ENCODE measurements at regions not wholly inside any gene's neighbourhood (a gene's known extent, or its start where the extent isn't known, plus 50 kb on each side); places are given as distances from the start of the nearest gene placed in this dataset.
"Not testable (repeated sequence)": the region's sequence is repeated elsewhere in the genome, so short reads cannot be mapped to it uniquely, and the experiment has no call there.

GRCh38 chr1:121523112-121523511 is 338.3 kb downstream of the SRGAP2C start:
- not testable (repeated sequence) for H3K9ac ChIP-seq (ENCODE audit: low read depth in 1 of 2, low read length in 2 of 2); H3K36me3 ChIP-seq (ENCODE audit: control insufficient read depth in 4 of 4, insufficient read depth in 3 of 4, low read depth in 1 of 4, low read length in 3 of 4); DNase-seq (ENCODE audit: low spot score); H3K9me3 ChIP-seq (ENCODE audit: control insufficient read depth in 4 of 4, low read length in 3 of 4); H3K27me3 ChIP-seq (ENCODE audit: control insufficient read depth in 4 of 4, insufficient read depth in 4 of 4, low read length in 3 of 4); H3K4me3 ChIP-seq (ENCODE audit: low read depth in 1 of 3, low read length in 3 of 3); H3K27ac ChIP-seq (ENCODE audit: low read depth in 1 of 2, low read length in 2 of 2)
- H3K4me1 ChIP-seq (ENCODE audit: control insufficient read depth in 4 of 4, insufficient read depth in 4 of 4, low read length in 3 of 4) = peaks cover 8 to 56% (median 35%) of the 10 kb centered on the region in 4 donors
- WGBS = 70% methylated on average over 4 of the region's 4 CpGs
- peak in 1 of 2 donors; percentile 4 for TF ChIP-seq HNF4A (conservative IDR thresholded peaks at IDR 0.05)

- H3K9ac ChIP-seq (ENCODE audit: low read depth in 1 of 2, low read length in 2 of 2) = peak overlapping the region in 1 of 2 donors; percentile 34
- WGBS = 59% methylated on average over 4 of the region's 4 CpGs
- no peak for DNase-seq (ENCODE audit: low spot score)
- no peaks in the 10 kb centered on the region for H3K9me3 ChIP-seq (ENCODE audit: control insufficient read depth in 4 of 4, low read length in 3 of 4)
- H3K4me1 ChIP-seq (ENCODE audit: control insufficient read depth in 4 of 4, insufficient read depth in 4 of 4, low read length in 3 of 4) = peaks cover 5 to 43% (median 26%) of the 10 kb centered on the region in 4 donors
- H3K27me3 ChIP-seq (ENCODE audit: control insufficient read depth in 4 of 4, insufficient read depth in 4 of 4, low read length in 3 of 4) = no peaks in the 10 kb centered on the region
- H3K4me3 ChIP-seq (ENCODE audit: low read depth in 1 of 3, low read length in 3 of 3) = no peak overlapping the region
- H3K27ac ChIP-seq (ENCODE audit: low read depth in 1 of 2, low read length in 2 of 2) = peak overlapping the region in 1 of 2 donors; percentile 46
- TF ChIP-seq FOXA1 (IDR thresholded peaks at IDR 0.05) = no peak
- peak in 1 of 2 donors; percentile 20 for TF ChIP-seq HNF4A (conservative IDR thresholded peaks at IDR 0.05)
- no peak for TF ChIP-seq ZBTB33 (IDR thresholded peaks at IDR 0.05)
- TF ChIP-seq RXRA (IDR thresholded peaks at IDR 0.05) = peak in 1 of 2 donors; percentile 12
- no peak for TF ChIP-seq TAF1 (conservative IDR thresholded peaks at IDR 0.05)
- H3K36me3 ChIP-seq (ENCODE audit: control insufficient read depth in 4 of 4, insufficient read depth in 3 of 4, low read depth in 1 of 4, low read length in 3 of 4) = no peaks in the 10 kb centered on the region
Observed at GRCh38 chr1:121525355-121525754, 340.6 kb downstream of the SRGAP2C start.

- peaks cover 2 to 13% (median 7%) of the 10 kb centered on the region in 4 donors for H3K4me1 ChIP-seq (ENCODE audit: control insufficient read depth in 4 of 4, insufficient read depth in 4 of 4, low read length in 3 of 4)
- not testable (repeated sequence) for H3K27me3 ChIP-seq (ENCODE audit: control insufficient read depth in 4 of 4, insufficient read depth in 4 of 4, low read length in 3 of 4); H3K27ac ChIP-seq (ENCODE audit: low read depth in 1 of 2, low read length in 2 of 2); H3K4me3 ChIP-seq (ENCODE audit: low read depth in 1 of 3, low read length in 3 of 3); H3K36me3 ChIP-seq (ENCODE audit: control insufficient read depth in 4 of 4, insufficient read depth in 3 of 4, low read depth in 1 of 4, low read length in 3 of 4); H3K9ac ChIP-seq (ENCODE audit: low read depth in 1 of 2, low read length in 2 of 2); DNase-seq (ENCODE audit: low spot score); H3K9me3 ChIP-seq (ENCODE audit: control insufficient read depth in 4 of 4, low read length in 3 of 4)
Observed at GRCh38 chr1:121528958-121529357, 344.2 kb downstream of the SRGAP2C start.

- H3K9me3 ChIP-seq (ENCODE audit: control insufficient read depth in 4 of 4, low read length in 3 of 4); H3K9ac ChIP-seq (ENCODE audit: low read depth in 1 of 2, low read length in 2 of 2); H3K4me3 ChIP-seq (ENCODE audit: low read depth in 1 of 3, low read length in 3 of 3); H3K36me3 ChIP-seq (ENCODE audit: control insufficient read depth in 4 of 4, insufficient read depth in 3 of 4, low read depth in 1 of 4, low read length in 3 of 4); DNase-seq (ENCODE audit: low spot score); H3K27me3 ChIP-seq (ENCODE audit: control insufficient read depth in 4 of 4, insufficient read depth in 4 of 4, low read length in 3 of 4); H3K27ac ChIP-seq (ENCODE audit: low read depth in 1 of 2, low read length in 2 of 2); H3K4me1 ChIP-seq (ENCODE audit: control insufficient read depth in 4 of 4, insufficient read depth in 4 of 4, low read length in 3 of 4): not testable (repeated sequence)
- WGBS = 79% methylated on average over 2 of the region's 2 CpGs
Observed at GRCh38 chr1:121530026-121530425, 345.3 kb downstream of the SRGAP2C start.

- 84% methylated on average over 5 of the region's 5 CpGs for WGBS
- not testable (repeated sequence) for H3K9ac ChIP-seq (ENCODE audit: low read depth in 1 of 2, low read length in 2 of 2)
Observed at GRCh38 chr1:121531747-121532146, 347.0 kb downstream of the SRGAP2C start.

GRCh38 chr1:121538148-121538547 is 353.4 kb downstream of the SRGAP2C start:
- H3K4me1 ChIP-seq (ENCODE audit: control insufficient read depth in 4 of 4, insufficient read depth in 4 of 4, low read length in 3 of 4); H3K4me3 ChIP-seq (ENCODE audit: low read depth in 1 of 3, low read length in 3 of 3); DNase-seq (ENCODE audit: low spot score); H3K27ac ChIP-seq (ENCODE audit: low read depth in 1 of 2, low read length in 2 of 2); H3K9me3 ChIP-seq (ENCODE audit: control insufficient read depth in 4 of 4, low read length in 3 of 4); H3K36me3 ChIP-seq (ENCODE audit: control insufficient read depth in 4 of 4, insufficient read depth in 3 of 4, low read depth in 1 of 4, low read length in 3 of 4); H3K9ac ChIP-seq (ENCODE audit: low read depth in 1 of 2, low read length in 2 of 2); H3K27me3 ChIP-seq (ENCODE audit: control insufficient read depth in 4 of 4, insufficient read depth in 4 of 4, low read length in 3 of 4): not testable (repeated sequence)
- WGBS = 96% methylated on average over 13 of the region's 14 CpGs

More at GRCh38 chr1:121531747-121532146, 347.0 kb downstream of the SRGAP2C start:
- H3K27me3 ChIP-seq (ENCODE audit: control insufficient read depth in 4 of 4, insufficient read depth in 4 of 4, low read length in 3 of 4); H3K4me3 ChIP-seq (ENCODE audit: low read depth in 1 of 3, low read length in 3 of 3); H3K9me3 ChIP-seq (ENCODE audit: control insufficient read depth in 4 of 4, low read length in 3 of 4); H3K4me1 ChIP-seq (ENCODE audit: control insufficient read depth in 4 of 4, insufficient read depth in 4 of 4, low read length in 3 of 4); H3K27ac ChIP-seq (ENCODE audit: low read depth in 1 of 2, low read length in 2 of 2); H3K36me3 ChIP-seq (ENCODE audit: control insufficient read depth in 4 of 4, insufficient read depth in 3 of 4, low read depth in 1 of 4, low read length in 3 of 4); DNase-seq (ENCODE audit: low spot score): not testable (repeated sequence)
